Stimulated activated naive CD8-positive, alpha-beta T cell treated with anti-CD3 and anti-CD28 coated beads, Interleukin-15, Interleukin-2, amounts not matched to agents 100 ng/mL and 50 ng/mL, for 24 hours (primary cell): ENCODE measurements at regions not wholly inside any gene's neighbourhood (a gene's known extent, or its start where the extent isn't known, plus 50 kb on each side); places are given as distances from the start of the nearest gene placed in this dataset.

Experiments
- H3K27ac Mint-ChIP-seq: one replicate; pipeline ENCODE4 v1.8.0; 2021; ENCODE audit warnings: mild to moderate bottlenecking, mixed read lengths
- H3K27me3 Mint-ChIP-seq: one replicate; pipeline ENCODE4 v1.8.0; 2021; ENCODE audit warnings: mixed read lengths
- H3K36me3 Mint-ChIP-seq: one replicate; pipeline ENCODE4 v1.8.0; 2021; ENCODE audit warnings: low read depth, mixed read lengths
- H3K4me1 Mint-ChIP-seq: one replicate; pipeline ENCODE4 v1.8.0; 2021; ENCODE audit warnings: low read depth, mixed read lengths
- H3K4me3 Mint-ChIP-seq: one replicate; pipeline ENCODE4 v1.8.0; 2021; ENCODE audit warnings: mild to moderate bottlenecking, mixed read lengths
- H3K9me3 Mint-ChIP-seq: one replicate; pipeline ENCODE4 v1.8.0; 2021; ENCODE audit warnings: mixed read lengths

- no peaks in the 10 kb centered on the region for H3K4me1 Mint-ChIP-seq
- no peak overlapping the region for H3K4me3 Mint-ChIP-seq
- peaks cover 48% of the 10 kb centered on the region for H3K27me3 Mint-ChIP-seq
- no peaks in the 10 kb centered on the region for H3K36me3 Mint-ChIP-seq
- no peak overlapping the region for H3K27ac Mint-ChIP-seq
- H3K9me3 Mint-ChIP-seq: no peaks in the 10 kb centered on the region
These were observed 134.6 kb upstream of the ADAMTS18 start for GRCh38 chr16:77569406-77569805.

GRCh38 chr16:77570574-77570973 lies 135.7 kb upstream of the ADAMTS18 start:
- no peak overlapping the region for H3K27ac Mint-ChIP-seq

DNA sequence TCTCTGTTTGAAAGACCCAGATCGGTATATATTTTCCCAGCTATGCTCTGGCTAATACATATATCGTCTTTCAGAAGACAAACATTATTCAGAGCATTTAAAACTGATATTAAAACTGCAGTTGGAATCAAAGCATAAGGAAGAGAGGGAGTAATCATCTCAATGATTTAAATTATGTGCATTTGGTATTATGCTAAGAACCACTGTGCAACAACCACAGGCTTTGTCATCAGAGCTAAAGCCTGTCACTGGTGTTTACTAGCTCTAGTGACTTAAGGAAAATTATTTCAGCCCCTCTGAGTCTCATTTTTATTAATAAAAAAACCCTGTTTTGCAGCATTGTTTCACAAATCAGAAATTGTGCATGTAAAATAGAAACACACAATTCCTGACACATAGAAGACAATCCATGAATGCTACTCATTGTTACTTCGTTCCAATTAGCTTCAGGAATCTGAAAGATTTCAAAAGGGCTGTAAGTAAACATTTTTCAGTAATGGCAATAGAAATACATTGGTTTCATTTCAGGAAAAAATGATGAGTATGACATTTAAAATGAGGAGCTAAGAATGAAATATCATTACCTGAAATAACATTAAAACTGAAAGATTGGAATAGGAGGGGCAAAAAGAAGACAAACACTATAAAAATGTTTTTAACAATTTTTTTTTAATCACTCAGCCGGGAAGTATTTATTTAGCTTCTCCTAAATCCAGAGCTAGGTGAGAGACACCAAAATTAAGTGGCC lies 136.5 kb upstream of the ADAMTS18 start:
- Mint-ChIP-seq H3K27ac (no peak overlapping the region), H3K27me3 (peaks cover 48% of the 10 kb centered on the region), H3K4me1 (no peaks in the 10 kb centered on the region), H3K36me3 (no peaks in the 10 kb centered on the region), H3K9me3 (no peaks in the 10 kb centered on the region), H3K4me3 (no peak overlapping the region)

More at GRCh38 chr16:77570574-77570973, 135.7 kb upstream of the ADAMTS18 start:
- Mint-ChIP-seq H3K36me3 (no peaks in the 10 kb centered on the region), H3K4me3 (no peak overlapping the region), H3K27me3 (peaks cover 48% of the 10 kb centered on the region), H3K9me3 (no peaks in the 10 kb centered on the region), H3K4me1 (no peaks in the 10 kb centered on the region)

- Mint-ChIP-seq H3K27me3 (peaks cover 45% of the 10 kb centered on the region), H3K27ac (no peak overlapping the region), H3K9me3 (no peaks in the 10 kb centered on the region), H3K4me1 (no peaks in the 10 kb centered on the region), H3K36me3 (no peaks in the 10 kb centered on the region), H3K4me3 (no peak overlapping the region)
These were observed 140.2 kb upstream of the ADAMTS18 start for GRCh38 chr16:77574867-77575624.

- Mint-ChIP-seq H3K9me3 (no peaks in the 10 kb centered on the region), H3K27ac (no peak overlapping the region), H3K27me3 (peaks cover 38% of the 10 kb centered on the region), H3K36me3 (no peaks in the 10 kb centered on the region), H3K4me3 (no peak overlapping the region), H3K4me1 (no peaks in the 10 kb centered on the region)
These were observed 142.9 kb upstream of the NUDT7 start for GRCh38 chr16:77579351-77579891.

- H3K9me3 Mint-ChIP-seq: no peaks in the 10 kb centered on the region
- no peak overlapping the region for H3K4me3 Mint-ChIP-seq
- no peaks in the 10 kb centered on the region for H3K4me1 Mint-ChIP-seq
- H3K27me3 Mint-ChIP-seq: peaks cover 39% of the 10 kb centered on the region
- no peak overlapping the region for H3K27ac Mint-ChIP-seq
- H3K36me3 Mint-ChIP-seq: no peaks in the 10 kb centered on the region
These were observed 140.6 kb upstream of the NUDT7 start for GRCh38 chr16:77581706-77582105.

DNA sequence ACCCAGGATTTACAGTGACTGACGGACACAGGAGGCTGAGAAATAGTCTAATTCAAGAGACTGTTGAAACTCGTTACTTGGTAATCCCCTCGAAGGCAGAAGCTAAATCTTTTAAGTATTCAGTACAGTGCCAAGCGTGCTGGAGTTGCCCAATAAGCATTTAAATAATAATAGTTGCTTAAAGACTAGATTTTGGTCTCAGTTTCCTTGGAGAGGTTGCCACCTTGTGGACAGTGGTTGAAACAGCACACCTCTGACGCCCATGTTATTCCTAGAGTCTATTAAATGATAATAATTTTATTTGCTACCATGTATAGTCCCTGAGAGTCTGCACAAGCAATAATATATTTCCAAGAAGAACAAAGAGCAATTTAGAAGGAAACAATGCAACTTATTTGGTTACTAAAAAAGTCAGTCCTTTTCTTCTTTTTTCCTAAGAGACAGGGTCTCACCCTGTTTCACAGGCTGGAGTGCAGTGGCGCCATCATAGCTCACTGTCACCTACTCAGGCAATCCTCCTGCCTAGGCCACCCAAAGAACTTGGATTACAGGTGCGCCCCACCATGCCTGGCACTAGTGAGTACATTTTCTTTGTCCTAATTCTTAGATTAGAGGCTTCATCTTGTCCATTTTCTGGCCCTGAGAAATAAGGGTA lies 138.0 kb upstream of the NUDT7 start:
- Mint-ChIP-seq H3K27ac (no peak overlapping the region), H3K36me3 (no peaks in the 10 kb centered on the region), H3K9me3 (no peaks in the 10 kb centered on the region), H3K27me3 (peaks cover 40% of the 10 kb centered on the region), H3K4me3 (no peak overlapping the region), H3K4me1 (no peaks in the 10 kb centered on the region)

GRCh38 chr16:77585379-77586251 lies 136.7 kb upstream of the NUDT7 start:
- Mint-ChIP-seq H3K4me1 (no peaks in the 10 kb centered on the region), H3K36me3 (no peaks in the 10 kb centered on the region), H3K4me3 (no peak overlapping the region), H3K27me3 (peaks cover 40% of the 10 kb centered on the region), H3K9me3 (no peaks in the 10 kb centered on the region), H3K27ac (no peak overlapping the region)

DNA sequence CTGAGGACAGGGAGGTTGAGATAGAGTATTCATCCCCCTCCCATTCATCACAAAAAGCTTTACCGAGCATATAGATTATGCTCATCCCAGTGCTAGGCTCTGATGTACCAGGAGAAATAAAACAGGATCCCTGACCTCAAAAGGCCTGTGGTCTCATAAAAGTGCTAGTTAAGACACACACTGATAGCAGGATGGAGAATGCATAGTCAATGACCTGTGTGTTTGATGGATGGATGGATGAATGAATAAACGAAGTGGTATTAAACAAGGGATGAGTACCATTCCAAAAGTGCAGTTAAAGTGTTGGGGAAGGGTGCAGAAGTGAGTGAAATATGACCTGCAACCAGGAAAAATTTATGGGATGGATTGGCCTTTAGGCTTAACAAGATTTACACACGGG lies 133.9 kb upstream of the NUDT7 start:
- no peaks in the 10 kb centered on the region for H3K36me3 Mint-ChIP-seq
- H3K4me3 Mint-ChIP-seq: no peak overlapping the region
- H3K4me1 Mint-ChIP-seq: no peaks in the 10 kb centered on the region
- H3K27me3 Mint-ChIP-seq: peaks cover 28% of the 10 kb centered on the region
- no peaks in the 10 kb centered on the region for H3K9me3 Mint-ChIP-seq
- no peak overlapping the region for H3K27ac Mint-ChIP-seq

- Mint-ChIP-seq H3K9me3 (no peaks in the 10 kb centered on the region), H3K4me1 (no peaks in the 10 kb centered on the region), H3K27me3 (peaks cover 24% of the 10 kb centered on the region), H3K27ac (no peak overlapping the region), H3K36me3 (no peaks in the 10 kb centered on the region), H3K4me3 (no peak overlapping the region)
These were observed 133.1 kb upstream of the NUDT7 start for GRCh38 chr16:77589071-77589765.

GRCh38 chr16:77590707-77591106 lies 131.6 kb upstream of the NUDT7 start:
- Mint-ChIP-seq H3K4me1 (no peaks in the 10 kb centered on the region), H3K36me3 (no peaks in the 10 kb centered on the region), H3K27me3 (peaks cover 13% of the 10 kb centered on the region), H3K4me3 (no peak overlapping the region), H3K9me3 (no peaks in the 10 kb centered on the region), H3K27ac (no peak overlapping the region)

DNA sequence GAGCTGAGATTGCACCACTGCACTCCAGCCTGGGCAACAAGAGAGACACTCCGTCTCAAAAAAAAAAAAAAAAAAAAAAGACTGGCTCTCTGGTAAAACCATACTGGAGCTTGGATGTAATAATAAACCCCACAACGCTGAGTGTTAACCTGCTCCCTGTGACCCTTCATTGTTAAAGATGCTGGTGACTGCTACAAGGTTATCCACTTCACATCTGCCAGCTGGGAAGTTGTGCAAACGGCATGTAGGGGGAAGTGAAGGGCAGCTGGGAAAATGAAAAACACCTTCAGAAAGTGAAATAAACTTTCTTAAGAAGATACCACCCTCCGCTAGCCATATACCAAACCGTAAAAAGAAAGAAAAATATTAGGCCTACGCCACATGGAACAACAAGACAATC lies 131.0 kb upstream of the NUDT7 start:
- no peaks in the 10 kb centered on the region for H3K4me1 Mint-ChIP-seq
- no peak overlapping the region for H3K27ac Mint-ChIP-seq
- peaks cover 10% of the 10 kb centered on the region for H3K27me3 Mint-ChIP-seq
- no peak overlapping the region for H3K4me3 Mint-ChIP-seq
- no peaks in the 10 kb centered on the region for H3K9me3 Mint-ChIP-seq
- no peaks in the 10 kb centered on the region for H3K36me3 Mint-ChIP-seq

- H3K36me3 Mint-ChIP-seq: no peaks in the 10 kb centered on the region
- peaks cover 15% of the 10 kb centered on the region for H3K27me3 Mint-ChIP-seq
- no peaks in the 10 kb centered on the region for H3K9me3 Mint-ChIP-seq
- no peaks in the 10 kb centered on the region for H3K4me1 Mint-ChIP-seq
- H3K4me3 Mint-ChIP-seq: no peak overlapping the region
- H3K27ac Mint-ChIP-seq: no peak overlapping the region
These were observed 130.3 kb upstream of the NUDT7 start for GRCh38 chr16:77592021-77592420.

DNA sequence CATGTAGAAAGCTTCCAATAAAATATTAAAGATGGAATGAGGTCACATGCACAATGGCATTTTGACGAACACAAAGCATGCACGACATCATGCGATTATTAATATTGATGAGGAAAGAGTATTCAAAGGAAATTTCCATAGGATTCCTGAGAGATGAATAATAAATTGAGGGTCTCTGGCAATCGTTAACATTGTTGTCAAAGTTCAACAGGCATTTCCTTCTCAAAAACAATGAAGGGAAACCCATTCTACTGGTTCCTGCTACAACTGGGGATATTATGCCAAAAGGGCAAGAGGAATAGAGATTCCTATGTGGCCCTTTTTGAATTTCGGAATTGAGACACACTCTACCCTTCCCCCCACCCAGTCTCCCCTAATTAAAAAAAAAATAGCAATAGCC lies 128.3 kb upstream of the NUDT7 start:
- H3K27me3 Mint-ChIP-seq: peaks cover 14% of the 10 kb centered on the region
- no peaks in the 10 kb centered on the region for H3K4me1 Mint-ChIP-seq
- no peaks in the 10 kb centered on the region for H3K9me3 Mint-ChIP-seq
- no peak overlapping the region for H3K27ac Mint-ChIP-seq
- H3K4me3 Mint-ChIP-seq: no peak overlapping the region
- no peaks in the 10 kb centered on the region for H3K36me3 Mint-ChIP-seq
